ENCODE measurements at regions not wholly inside any gene's neighbourhood (a gene's known extent, or its start where the extent isn't known, plus 50 kb on each side); places are given as distances from the start of the nearest gene placed in this dataset.

- Histone ChIP-seq H2AFZ (ENCODE audit: low read length) (no peak overlapping the region), H3K23me2 (ENCODE audit: insufficient read length, low read depth, low read length, poor library complexity, severe bottlenecking) (no peaks in the 10 kb centered on the region), H3K4me1 (ENCODE audit: insufficient read depth, low read length) (no peaks in the 10 kb centered on the region), H3K79me1 (ENCODE audit: insufficient read depth, low read depth, low read length, poor library complexity, severe bottlenecking) (no peaks in the 10 kb centered on the region), H3K79me2 (ENCODE audit: insufficient read depth, low read length) (no peaks in the 10 kb centered on the region), H3K9ac (ENCODE audit: extremely low read depth, insufficient read length, low read length) (no peak overlapping the region), H2BK12ac (ENCODE audit: insufficient read length, low read depth, low read length) (no peak overlapping the region), H2BK120ac (ENCODE audit: low read depth, low read length, poor library complexity, severe bottlenecking) (no peak overlapping the region), H3K14ac (ENCODE audit: insufficient read depth, low read length) (no peak overlapping the region), H2AK5ac (ENCODE audit: insufficient read length, low read length) (no peak overlapping the region), H2BK15ac (ENCODE audit: low read depth, low read length) (no peak overlapping the region), H3K56ac (ENCODE audit: insufficient read length, low read depth, low read length) (no peak overlapping the region), H4K8ac (replicated peaks; ENCODE audit: insufficient read length, low read depth, low read length) (no peak overlapping the region), H3K27ac (ENCODE audit: insufficient read length, low read depth, low read length) (no peak overlapping the region), H3T11ph (ENCODE audit: low read length) (no peak overlapping the region), H4K20me1 (ENCODE audit: control insufficient read depth, insufficient read depth, insufficient read length) (no peaks in the 10 kb centered on the region), H3K27me3 (ENCODE audit: insufficient read depth, low read length) (no peaks in the 10 kb centered on the region), H4K5ac (ENCODE audit: insufficient read length, low read depth, low read length) (no peak overlapping the region), H3K9me3 (ENCODE audit: control insufficient read depth, low read depth, low read length) (no peaks in the 10 kb centered on the region), H4K91ac (ENCODE audit: insufficient read length, low read depth, low read length) (no peak overlapping the region), H3K23ac (ENCODE audit: insufficient read length, low read depth, low read length) (no peak overlapping the region), H2BK20ac (ENCODE audit: low read depth, low read length, poor library complexity, severe bottlenecking) (no peak overlapping the region), H3K4ac (ENCODE audit: low read depth, low read length) (no peak overlapping the region), H2BK5ac (ENCODE audit: insufficient read length, low read length) (no peak overlapping the region), H3K4me2 (ENCODE audit: insufficient read depth, insufficient read length, low read length) (no peak overlapping the region), H3K18ac (ENCODE audit: insufficient read length, low read depth, low read length) (no peak overlapping the region)
- Mint-ChIP-seq H3K36me3 (ENCODE audit: insufficient read depth in 1 of 3, low read depth in 3 of 3) (no peaks in the 10 kb centered on the region), H3K4me1 (peaks cover 0 to 3% of the 10 kb centered on the region in 2 experiments; a peak in 1 of 4 replicates), H3K27me3 (ENCODE audit: low read depth) (no peaks in the 10 kb centered on the region; the same call in none of the 2 replicates), H3K4me3 (no peak overlapping the region), H3K27ac (no peak overlapping the region), H3K9me3 (no peaks in the 10 kb centered on the region)
- TF ChIP-seq CTCF (conservative IDR thresholded peaks at IDR 0.05): no peak
- DNase-seq: no peak
- WGBS (ENCODE audit: extremely low coverage, insufficient read length, low lambda C conversion rate): no CpG with 5 or more reads among the region's 4 CpGs
These were observed 183.5 kb downstream of the RDH14 start for GRCh38 chr2:18376936-18377335.
